OCI-LY7 (cell line): ENCODE measurements at regions not wholly inside any gene's neighbourhood (a gene's known extent, or its start where the extent isn't known, plus 50 kb on each side); places are given as distances from the start of the nearest gene placed in this dataset.

Experiments
- EZH2phosphoT487 ChIP-seq: fragments of 200-600 bp; sonication (generic); IDR thresholded peaks from 2 replicates; pipeline ENCODE4 v1.6.1; 2018; ENCODE audit warnings: low read depth, borderline replicate concordance, mild to moderate bottlenecking, mixed run types, antibody characterized with exemption, low read length, moderate library complexity, mixed read lengths
- TF ChIP-seq, protein P1 (sequence below): fragments of 200-600 bp; sonication (generic); conservative IDR thresholded peaks from 2 replicates; pipeline ENCODE4 v1.5.1; 2014; ENCODE audit warnings: mild to moderate bottlenecking, antibody characterized with exemption, low read length, moderate library complexity, mixed read lengths

DNA sequence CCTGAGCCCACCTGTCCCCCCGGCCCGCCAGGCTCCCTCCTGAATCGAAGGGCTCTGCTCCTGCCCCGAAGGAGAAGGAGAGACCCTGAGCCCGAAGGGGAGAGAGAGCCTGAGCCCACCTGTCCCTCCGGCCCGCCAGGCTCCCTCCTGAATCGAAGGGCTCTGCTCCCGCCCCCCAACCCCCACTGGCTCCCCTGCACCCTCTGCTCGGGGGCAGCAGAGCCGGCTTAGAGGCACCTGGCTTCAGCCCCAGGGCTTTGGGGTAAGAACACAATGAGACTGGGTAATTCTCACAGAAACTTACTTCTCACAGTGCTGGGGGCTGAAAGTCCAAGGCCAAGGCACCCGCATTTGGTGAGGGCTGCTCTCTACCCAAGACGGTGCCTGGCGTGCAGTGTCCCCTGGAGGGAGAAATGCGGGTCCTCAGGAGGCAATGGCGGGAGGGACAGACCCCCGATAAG lies 53.1 kb upstream of the FBRSL1 start:
- TF ChIP-seq, protein P1, sequence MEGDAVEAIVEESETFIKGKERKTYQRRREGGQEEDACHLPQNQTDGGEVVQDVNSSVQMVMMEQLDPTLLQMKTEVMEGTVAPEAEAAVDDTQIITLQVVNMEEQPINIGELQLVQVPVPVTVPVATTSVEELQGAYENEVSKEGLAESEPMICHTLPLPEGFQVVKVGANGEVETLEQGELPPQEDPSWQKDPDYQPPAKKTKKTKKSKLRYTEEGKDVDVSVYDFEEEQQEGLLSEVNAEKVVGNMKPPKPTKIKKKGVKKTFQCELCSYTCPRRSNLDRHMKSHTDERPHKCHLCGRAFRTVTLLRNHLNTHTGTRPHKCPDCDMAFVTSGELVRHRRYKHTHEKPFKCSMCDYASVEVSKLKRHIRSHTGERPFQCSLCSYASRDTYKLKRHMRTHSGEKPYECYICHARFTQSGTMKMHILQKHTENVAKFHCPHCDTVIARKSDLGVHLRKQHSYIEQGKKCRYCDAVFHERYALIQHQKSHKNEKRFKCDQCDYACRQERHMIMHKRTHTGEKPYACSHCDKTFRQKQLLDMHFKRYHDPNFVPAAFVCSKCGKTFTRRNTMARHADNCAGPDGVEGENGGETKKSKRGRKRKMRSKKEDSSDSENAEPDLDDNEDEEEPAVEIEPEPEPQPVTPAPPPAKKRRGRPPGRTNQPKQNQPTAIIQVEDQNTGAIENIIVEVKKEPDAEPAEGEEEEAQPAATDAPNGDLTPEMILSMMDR: no peak
- TF ChIP-seq EZH2phosphoT487: no peak
